HG02571 (cell line): ENCODE measurements at regions not wholly inside any gene's neighbourhood (a gene's known extent, or its start where the extent isn't known, plus 50 kb on each side); places are given as distances from the start of the nearest gene placed in this dataset.
"Not testable (repeated sequence)": the region's sequence is repeated elsewhere in the genome, so short reads cannot be mapped to it uniquely, and the experiment has no call there.

Experiments
- ATAC-seq: cut with Tn5 transposase; IDR thresholded peaks from one replicate; pipeline ENCODE4 v1.9.1; 2021; ENCODE audit warnings: mild to moderate bottlenecking, moderate library complexity; ENCODE audit not compliant: unreplicated experiment

DNA sequence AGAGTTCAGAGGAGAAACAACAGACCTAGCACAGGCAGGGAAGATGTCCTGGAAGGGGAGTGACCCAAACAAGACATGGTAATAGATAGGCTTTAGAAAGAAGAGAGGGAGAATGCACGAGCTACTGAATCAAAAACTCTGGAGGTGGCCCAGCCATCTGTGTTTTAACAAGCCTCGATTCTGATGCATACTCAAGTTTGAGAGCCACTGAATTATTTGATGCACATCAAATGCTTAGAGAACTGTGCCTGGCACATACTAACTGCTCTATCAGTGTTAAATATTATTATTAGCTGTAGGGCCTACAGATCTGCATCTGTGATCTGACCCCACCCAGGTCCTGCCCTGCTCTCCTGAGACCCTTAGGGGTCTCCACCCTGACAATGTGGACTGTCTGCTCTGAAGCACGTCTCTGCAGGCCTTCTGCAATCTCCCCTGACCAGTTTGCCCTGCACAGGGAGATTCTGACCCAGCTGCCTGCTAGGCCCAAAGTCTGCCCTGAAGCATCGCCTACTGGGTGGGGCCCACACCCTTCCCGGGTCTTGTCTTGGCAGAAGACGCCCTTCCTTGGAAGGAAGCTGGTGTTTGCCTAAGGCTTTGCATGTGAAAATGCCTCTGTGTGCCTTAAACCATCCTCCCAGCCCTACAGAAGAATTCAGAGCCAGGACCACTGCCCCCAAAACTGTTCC is 201.5 kb upstream of the KLF3 start:
- no peak for ATAC-seq

DNA sequence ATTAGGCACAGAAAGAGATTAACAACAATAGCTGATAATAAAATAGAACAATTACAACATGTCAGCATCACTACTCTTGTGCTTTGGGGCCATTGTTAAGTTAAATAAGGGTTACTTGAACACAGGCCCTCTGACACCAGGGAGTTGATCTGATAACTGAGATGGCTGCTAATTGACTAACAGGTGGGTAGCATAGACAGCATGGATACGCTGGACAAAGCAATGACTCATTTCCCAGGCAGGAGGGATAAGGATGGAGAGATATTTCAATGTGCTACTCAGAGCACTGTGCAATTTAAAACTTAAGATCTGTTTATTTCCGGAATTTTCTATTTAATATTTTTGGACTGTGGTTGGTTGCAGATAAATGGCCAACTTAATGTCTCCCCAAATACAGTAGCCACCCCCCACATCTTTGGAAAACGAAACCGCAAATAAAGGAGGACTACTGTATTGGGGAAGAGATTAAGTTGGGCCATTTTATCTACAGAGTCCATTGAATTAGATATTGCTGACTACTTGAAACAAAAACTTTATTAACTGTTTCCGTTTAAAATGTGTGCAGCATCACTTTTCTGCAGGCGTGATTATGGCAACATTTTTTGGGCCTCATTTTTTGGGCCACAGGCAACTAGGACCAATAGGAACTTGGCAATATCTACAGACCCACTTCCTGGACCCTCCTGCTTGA is 200.6 kb upstream of the KLF3 start:
- ATAC-seq, result no peak

- ATAC-seq, result no peak
Observed at GRCh38 chr4:38464328-38464727, 199.7 kb upstream of the KLF3 start.

GRCh38 chr4:38466401-38466800 is 197.6 kb upstream of the KLF3 start:
- ATAC-seq, result no peak

GRCh38 chr4:38467296-38467695 is 196.7 kb upstream of the KLF3 start:
- no peak for ATAC-seq

DNA sequence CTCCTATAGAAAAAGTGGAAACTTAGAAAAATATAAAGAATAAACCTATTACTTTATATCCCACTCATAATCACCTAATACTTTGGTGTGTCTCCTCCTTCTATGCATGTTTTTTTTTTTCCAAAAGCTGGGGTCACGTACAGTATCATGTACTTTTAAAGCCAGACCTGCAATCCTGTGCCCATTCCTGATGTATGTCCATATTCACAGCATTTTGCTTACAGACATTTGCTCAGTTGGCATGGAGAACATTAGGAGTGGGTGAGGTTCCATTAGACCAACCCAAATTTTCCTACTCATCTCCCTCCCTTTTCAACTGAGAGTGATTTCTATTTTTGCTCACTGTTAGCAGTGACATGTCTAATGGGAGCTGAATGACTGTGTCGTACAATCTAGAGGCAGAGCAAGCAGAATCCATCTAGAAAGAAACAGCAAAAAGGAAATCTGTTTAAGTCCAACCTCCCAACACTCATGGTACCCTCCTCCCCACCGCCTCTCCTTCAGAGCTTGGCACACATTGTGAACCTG is 195.6 kb upstream of the KLF3 start:
- no peak for ATAC-seq

DNA sequence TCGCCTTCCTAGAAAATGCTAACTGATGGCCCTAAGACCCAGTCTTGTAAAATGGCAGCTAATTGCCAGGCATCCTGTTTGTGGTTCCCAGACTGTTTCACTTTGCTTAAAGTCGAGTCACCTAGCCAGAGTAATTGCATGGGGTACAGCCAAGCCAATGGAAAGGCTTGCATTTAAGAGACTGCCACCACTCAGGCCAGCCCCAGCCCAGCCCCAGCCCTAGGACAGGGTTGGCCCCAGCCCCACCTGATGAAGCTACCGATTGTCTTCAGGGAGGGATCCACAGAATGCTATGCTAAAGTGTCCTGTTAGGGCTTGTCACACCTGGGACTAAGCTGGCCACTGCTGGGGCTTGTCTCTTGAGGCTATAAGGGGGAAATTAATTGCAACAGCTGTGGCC is 194.6 kb upstream of the KLF3 start:
- ATAC-seq, result no peak

- no peak for ATAC-seq
Observed at GRCh38 chr4:38470735-38471262, 193.2 kb upstream of the KLF3 start.

- ATAC-seq, result no peak
Observed at GRCh38 chr4:38482696-38483095, 181.3 kb upstream of the KLF3 start.

DNA sequence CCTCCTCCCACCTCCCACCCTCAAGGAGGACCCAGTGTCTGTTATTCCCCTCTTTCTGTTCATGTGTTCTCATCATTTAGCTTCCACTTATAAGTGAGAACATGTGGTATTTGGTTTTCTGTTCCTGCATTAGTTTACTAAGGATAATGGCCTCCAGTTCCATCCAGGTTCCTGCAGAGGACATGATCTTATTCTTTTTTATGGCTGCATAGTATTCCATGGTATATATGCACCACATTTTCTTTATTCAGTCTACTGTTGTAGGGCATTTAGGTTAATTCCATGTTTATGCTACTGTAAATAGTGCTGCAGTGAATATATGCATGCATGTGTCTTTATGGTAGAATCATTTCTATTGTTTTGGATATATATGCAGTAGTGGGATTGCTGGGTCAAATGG is 180.4 kb upstream of the KLF3 start:
- ATAC-seq, result not testable (repeated sequence)

GRCh38 chr4:38489011-38489861 is 174.8 kb upstream of the KLF3 start:
- no peak for ATAC-seq

DNA sequence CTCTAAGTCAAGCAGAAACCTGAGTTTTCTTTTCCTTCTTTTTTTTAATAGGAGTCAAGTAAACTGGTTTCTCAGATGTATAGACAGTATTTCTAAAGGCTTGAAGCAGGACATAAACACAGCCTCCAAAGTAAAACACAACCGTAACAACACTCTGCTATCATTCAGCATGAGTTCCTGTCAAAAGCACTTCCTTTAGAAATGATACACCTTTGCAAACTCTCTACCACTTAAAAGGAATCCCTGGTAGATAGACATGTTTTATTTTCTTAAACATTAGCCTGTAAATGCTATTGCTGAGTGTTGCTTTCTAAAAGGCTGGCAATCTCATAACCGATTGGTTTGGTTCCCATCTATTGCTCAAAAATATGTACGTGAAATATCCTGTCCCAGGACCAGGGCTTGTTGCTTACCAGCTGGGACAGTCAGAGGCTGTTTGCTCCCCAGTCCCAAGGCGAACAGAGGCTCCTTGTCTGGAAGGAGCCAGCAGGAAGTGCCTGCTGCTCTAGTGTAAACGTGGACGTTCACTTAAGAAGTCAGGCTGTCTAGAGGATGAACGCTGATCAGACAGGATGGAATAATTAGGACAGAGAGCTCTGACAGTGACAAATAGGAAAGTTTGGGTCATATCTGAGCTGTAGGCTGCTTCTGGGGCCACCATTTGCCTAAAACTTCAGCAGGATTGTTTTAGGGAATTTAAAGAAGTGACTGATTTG is 173.9 kb upstream of the KLF3 start:
- ATAC-seq, result no peak

- no peak for ATAC-seq
Observed at GRCh38 chr4:38490753-38491446, 173.1 kb upstream of the KLF3 start.

DNA sequence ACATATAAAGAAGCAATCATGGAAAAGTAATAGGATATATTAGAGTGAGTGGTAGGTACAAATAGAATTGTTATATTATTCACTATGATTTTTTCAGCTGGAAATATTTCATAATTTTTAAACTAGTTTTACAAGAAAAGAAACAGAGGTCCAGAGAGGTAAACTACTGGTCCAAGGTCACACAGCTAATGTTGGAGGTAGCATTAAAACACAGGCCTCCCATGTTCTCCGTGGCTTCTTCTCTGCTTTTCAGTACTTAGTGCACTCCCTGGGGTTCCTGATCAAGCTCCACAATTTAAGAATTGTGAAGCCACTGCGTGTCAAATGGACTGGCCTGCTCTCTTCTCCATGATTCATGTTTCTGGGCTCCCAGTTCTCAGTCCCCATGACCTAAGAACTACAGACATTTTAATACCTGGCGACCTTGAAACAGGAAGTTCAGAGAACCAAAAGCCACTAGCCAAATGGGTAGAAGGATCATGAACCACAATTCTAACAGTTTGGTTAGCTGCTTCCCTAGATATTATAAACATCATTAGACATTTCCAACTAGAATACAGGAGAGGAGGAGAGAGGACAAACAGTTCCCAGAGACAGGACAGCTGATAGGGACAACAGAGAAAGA is 172.0 kb upstream of the KLF3 start:
- ATAC-seq, result no peak

DNA sequence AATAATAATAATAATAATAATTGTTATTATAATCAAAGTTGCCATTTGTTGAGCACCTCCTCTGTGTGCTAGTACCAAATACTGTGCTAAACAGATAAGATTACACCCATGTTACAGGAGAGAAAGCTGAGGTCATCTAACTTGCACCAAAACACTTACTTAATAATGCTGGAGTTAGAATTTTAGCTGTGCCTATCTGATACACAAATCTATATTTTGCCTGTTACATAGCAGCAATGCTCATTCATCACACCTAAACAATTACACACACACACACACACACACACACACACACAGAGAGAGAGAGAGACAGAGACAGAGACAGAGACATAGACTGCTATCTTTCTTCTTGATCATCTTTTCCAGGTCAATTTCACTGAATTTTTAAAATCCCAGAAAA is 170.9 kb upstream of the KLF3 start:
- no peak for ATAC-seq

- no peak for ATAC-seq
Observed at GRCh38 chr4:38495446-38495845, 168.6 kb upstream of the KLF3 start.

GRCh38 chr4:38497121-38497520 is 166.9 kb upstream of the KLF3 start:
- no peak for ATAC-seq

- no peak for ATAC-seq
Observed at GRCh38 chr4:38499101-38499500, 164.9 kb upstream of the KLF3 start.

GRCh38 chr4:38500433-38500832 is 163.6 kb upstream of the KLF3 start:
- no peak for ATAC-seq

GRCh38 chr4:38501698-38502097 is 162.3 kb upstream of the KLF3 start:
- ATAC-seq, result no peak
